Activated CD4-positive, alpha-beta T cell treated with anti-CD3 and anti-CD28 coated beads for 36 hours (primary cell): ENCODE measurements at regions not wholly inside any gene's neighbourhood (a gene's known extent, or its start where the extent isn't known, plus 50 kb on each side); places are given as distances from the start of the nearest gene placed in this dataset.

Source experiments
- ATAC-seq: fragments of 200-7000 bp; cut with Tn5 transposase; one replicate; pipeline ENCODE4 v1.10.0; 2021; ENCODE audit warnings: mild to moderate bottlenecking, moderate library complexity
- CTCF ChIA-PET: fragments of 350-600 bp; sonication (Branson Sonifier 250); formaldehyde crosslinking; loops from one replicate; lab custom pipeline; 2021; ENCODE audit warnings: antibody characterized with exemption; lab: Charles Lee
- POLR2A ChIA-PET: fragments of 350-600 bp; sonication (Branson Sonifier 250); formaldehyde crosslinking; loops from one replicate; lab custom pipeline; 2021; ENCODE audit warnings: antibody characterized with exemption, inconsistent platforms; lab: Charles Lee
- DNase-seq: peaks from one replicate; pipeline ENCODE4 v3.0.0-alpha.2; 2020
- H3K27ac Mint-ChIP-seq: one replicate; pipeline ENCODE4 v1.8.0; 2021; ENCODE audit warnings: mixed read lengths
- H3K27me3 Mint-ChIP-seq: one replicate; pipeline ENCODE4 v1.8.0; 2021; ENCODE audit warnings: mixed read lengths
- H3K36me3 Mint-ChIP-seq: one replicate; pipeline ENCODE4 v1.8.0; 2021; ENCODE audit warnings: low read depth, mixed read lengths
- H3K4me1 Mint-ChIP-seq: one replicate; pipeline ENCODE4 v1.8.0; 2021; ENCODE audit warnings: mixed read lengths
- H3K4me3 Mint-ChIP-seq: one replicate; pipeline ENCODE4 v1.8.0; 2021; ENCODE audit warnings: mild to moderate bottlenecking, moderate library complexity, mixed read lengths
- H3K9me3 Mint-ChIP-seq: one replicate; pipeline ENCODE4 v1.8.0; 2021; ENCODE audit warnings: low read depth, mixed read lengths
- intact Hi-C, 2 experiments: fragments of 100-400 bp; cut with DNase I in 1 of 2; cut with micrococcal nuclease in 1 of 2; formaldehyde crosslinking; loops; one replicate each; pipeline versions ENCODE4 v1.14.2 to v1.15.1; 2022 to 2024; cut with DNase I, micrococcal nuclease

DNA sequence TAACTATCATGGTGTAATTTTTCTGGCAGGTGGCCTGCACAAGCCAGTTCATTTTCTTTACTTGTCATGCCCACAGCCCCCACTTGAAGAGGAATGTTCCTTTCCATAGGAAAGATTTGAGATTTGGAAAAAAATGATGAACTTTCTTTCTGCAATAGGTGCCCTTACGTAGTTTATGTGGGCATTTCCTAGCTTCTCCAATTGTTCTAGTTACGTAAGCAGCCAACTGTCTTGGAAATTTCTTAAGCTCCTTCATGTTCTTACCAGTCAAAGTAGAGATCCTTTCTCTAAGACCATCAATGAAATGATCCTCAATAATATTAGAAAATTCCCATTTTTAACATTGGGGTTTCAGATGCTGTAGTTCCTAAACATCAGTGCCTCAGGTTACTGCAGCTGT lies 109.5 kb upstream of the F3 start:
- peaks cover 6% of the 10 kb centered on the region for H3K27me3 Mint-ChIP-seq
- no peak overlapping the region for H3K27ac Mint-ChIP-seq
- no peaks in the 10 kb centered on the region for H3K9me3 Mint-ChIP-seq
- DNase-seq, result no peak
- ChIA-PET CTCF (no interaction called here), POLR2A (no interaction called here)
- H3K4me3 Mint-ChIP-seq, result no peak overlapping the region
- no peak for ATAC-seq
- H3K36me3 Mint-ChIP-seq, result no peaks in the 10 kb centered on the region
- intact Hi-C loops, result no loop called here
- no peaks in the 10 kb centered on the region for H3K4me1 Mint-ChIP-seq

DNA sequence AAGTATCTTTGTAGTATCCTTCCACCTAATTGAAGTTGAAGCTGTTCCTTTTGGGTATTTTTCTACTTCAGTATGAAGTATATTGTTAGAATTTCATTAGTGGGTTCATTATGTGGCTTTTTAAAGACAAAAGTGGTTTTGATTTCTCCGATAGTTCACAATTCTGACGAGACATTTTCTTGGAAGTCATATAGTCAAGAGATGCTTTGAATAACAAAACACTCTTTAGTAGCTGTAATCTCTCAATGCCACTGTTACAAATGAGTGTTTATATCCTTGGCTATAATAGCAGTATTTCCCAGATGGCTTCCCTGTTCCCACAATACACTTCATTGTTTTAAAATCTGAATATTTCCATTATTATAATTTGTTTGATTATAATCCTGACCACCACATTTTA lies 108.7 kb upstream of the F3 start:
- Mint-ChIP-seq H3K27me3 (peaks cover 6% of the 10 kb centered on the region), H3K27ac (no peak overlapping the region), H3K36me3 (no peaks in the 10 kb centered on the region), H3K4me3 (no peak overlapping the region), H3K9me3 (no peaks in the 10 kb centered on the region), H3K4me1 (no peaks in the 10 kb centered on the region)
- ATAC-seq, result no peak
- intact Hi-C loops, result no loop called here
- no peak for DNase-seq
- ChIA-PET POLR2A (no interaction called here), CTCF (no interaction called here)

DNA sequence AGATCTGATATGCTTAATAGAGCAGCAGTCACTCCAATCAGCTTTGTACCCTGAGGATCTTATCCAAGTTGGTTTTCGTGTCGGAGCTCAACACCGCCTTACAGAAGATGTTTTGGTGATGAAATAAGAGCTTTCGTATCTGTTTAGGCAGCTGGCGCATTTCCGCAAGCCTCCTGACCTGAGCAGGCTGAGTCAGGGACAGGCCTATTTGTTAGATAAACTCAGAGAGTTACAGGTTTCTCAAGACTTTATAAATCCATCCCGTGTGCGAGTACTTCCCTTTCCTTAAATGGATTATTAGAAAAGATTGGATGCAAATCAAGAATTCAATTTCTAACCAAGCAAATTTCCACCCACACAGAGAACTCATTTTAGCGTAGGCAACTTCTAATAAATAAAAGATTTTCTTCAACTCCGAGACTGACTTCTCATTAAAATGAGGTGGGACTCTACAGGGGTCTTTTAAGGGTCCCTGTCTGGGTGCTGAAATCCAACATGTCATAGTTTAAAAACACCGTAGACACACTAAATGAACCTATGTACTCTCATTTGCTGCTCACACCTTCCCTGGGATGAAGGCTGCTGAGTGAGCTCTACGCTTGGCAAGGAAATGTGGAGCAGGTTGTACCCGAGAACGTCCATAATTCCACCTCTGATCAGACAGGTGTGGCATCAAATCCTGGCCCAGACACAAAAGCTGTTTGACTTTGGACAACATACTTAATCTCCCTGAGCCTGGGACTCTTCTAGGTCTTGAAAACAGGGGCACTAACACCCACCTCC lies 106.9 kb upstream of the F3 start:
- DNase-seq (no peak), ATAC-seq (no peak)
- ChIA-PET CTCF (no interaction called here), POLR2A (no interaction called here)
- intact Hi-C loops, result no loop called here
- H3K27ac Mint-ChIP-seq, result no peak overlapping the region
- no peaks in the 10 kb centered on the region for H3K4me1 Mint-ChIP-seq
- no peaks in the 10 kb centered on the region for H3K9me3 Mint-ChIP-seq
- peaks cover 6% of the 10 kb centered on the region for H3K27me3 Mint-ChIP-seq
- H3K36me3 Mint-ChIP-seq, result no peaks in the 10 kb centered on the region
- H3K4me3 Mint-ChIP-seq, result no peak overlapping the region

GRCh38 chr1:94646786-94647555 lies 105.4 kb upstream of the F3 start:
- H3K27me3 Mint-ChIP-seq, result peaks cover 6% of the 10 kb centered on the region
- no peaks in the 10 kb centered on the region for H3K36me3 Mint-ChIP-seq
- no peak overlapping the region for H3K4me3 Mint-ChIP-seq
- intact Hi-C loops, result no loop called here
- DNase-seq, result no peak
- no peaks in the 10 kb centered on the region for H3K4me1 Mint-ChIP-seq
- H3K9me3 Mint-ChIP-seq, result no peaks in the 10 kb centered on the region
- no peak overlapping the region for H3K27ac Mint-ChIP-seq
- POLR2A ChIA-PET, result no interaction called here
- no peak for ATAC-seq
- CTCF ChIA-PET, result interaction anchor here (0.6 kb wide), 1 partner anchor 133 kb away, joined by 3 read pairs; no protein-coding TSS in a partner anchor

DNA sequence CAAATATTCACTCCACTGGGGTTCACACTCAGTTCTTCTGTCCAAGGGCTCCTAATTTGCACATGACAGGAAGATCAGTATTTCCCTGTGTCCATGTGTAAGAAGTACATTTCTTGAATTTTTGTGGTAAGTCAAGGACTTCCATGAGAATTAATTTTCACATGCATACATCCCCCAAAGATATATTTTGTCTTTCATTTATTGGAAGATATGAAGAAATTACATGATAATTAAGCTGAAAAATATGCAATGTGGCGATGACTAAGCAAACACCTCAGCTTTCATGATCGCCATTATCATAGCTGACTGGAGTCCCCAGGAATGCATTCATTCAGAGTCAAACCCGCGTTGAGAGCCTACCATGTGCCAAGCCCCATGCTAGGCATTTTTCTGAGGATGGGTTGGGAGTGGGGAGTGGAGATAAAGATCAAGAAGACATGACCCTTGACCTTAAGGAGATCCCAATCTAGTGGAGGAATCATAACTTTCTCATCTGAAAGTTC lies 104.6 kb upstream of the F3 start:
- ATAC-seq (no peak), DNase-seq (no peak)
- POLR2A ChIA-PET, result no interaction called here
- no peaks in the 10 kb centered on the region for H3K9me3 Mint-ChIP-seq
- H3K4me1 Mint-ChIP-seq, result no peaks in the 10 kb centered on the region
- intact Hi-C loops, result no loop called here
- no peak overlapping the region for H3K27ac Mint-ChIP-seq
- peaks cover 3% of the 10 kb centered on the region for H3K27me3 Mint-ChIP-seq
- CTCF ChIA-PET, result interaction anchor here (0.6 kb wide), 1 partner anchor 132 kb away, joined by 3 read pairs; no protein-coding TSS in a partner anchor
- no peaks in the 10 kb centered on the region for H3K36me3 Mint-ChIP-seq
- H3K4me3 Mint-ChIP-seq, result no peak overlapping the region

DNA sequence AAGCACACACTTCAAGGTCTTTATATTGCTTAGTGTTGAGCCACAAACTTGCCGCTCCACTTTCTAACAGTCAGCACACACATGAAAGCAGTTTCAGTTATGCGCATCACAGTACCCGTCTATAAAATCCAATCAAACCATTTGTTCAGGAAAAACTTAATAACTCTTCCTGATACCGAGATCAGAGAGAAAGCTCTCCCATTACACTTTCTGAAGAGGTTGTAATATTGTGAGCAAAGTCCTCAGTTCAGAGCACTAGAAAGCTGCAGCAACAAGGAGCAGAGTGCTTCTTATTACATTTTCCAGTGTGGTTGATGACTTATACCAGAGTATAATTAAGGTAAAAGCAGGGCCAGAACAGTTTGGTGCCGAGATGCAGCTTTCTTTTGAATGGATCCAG lies 102.8 kb upstream of the F3 start:
- intact Hi-C loops, result no loop called here
- no peaks in the 10 kb centered on the region for H3K9me3 Mint-ChIP-seq
- ChIA-PET CTCF (no interaction called here), POLR2A (interaction anchor here (0.6 kb wide), 1 partner anchor 26 kb away, joined by 3 read pairs; no protein-coding TSS in a partner anchor)
- no peaks in the 10 kb centered on the region for H3K4me1 Mint-ChIP-seq
- H3K36me3 Mint-ChIP-seq, result no peaks in the 10 kb centered on the region
- no peak for ATAC-seq
- DNase-seq, result no peak
- H3K4me3 Mint-ChIP-seq, result no peak overlapping the region
- peaks cover 3% of the 10 kb centered on the region for H3K27me3 Mint-ChIP-seq
- H3K27ac Mint-ChIP-seq, result no peak overlapping the region

DNA sequence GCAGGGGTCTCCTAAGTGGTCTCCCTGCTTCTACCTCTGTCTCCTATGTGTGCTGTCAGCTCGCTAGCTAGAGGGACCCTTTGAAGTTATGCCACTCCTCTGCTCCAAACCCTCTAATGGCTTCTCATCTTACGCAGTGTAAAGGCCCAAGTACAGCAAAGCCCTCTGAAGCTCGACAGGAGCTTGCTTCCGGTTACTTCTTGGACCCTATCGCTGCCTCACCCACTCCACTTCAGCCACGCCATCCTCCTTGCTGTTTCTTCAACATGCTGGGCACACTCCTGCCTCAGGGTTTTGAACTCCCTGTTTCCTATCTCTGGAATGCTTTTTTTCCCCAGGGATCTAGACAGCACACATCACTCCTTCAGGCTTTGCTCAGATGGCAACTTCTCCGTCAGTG lies 102.3 kb upstream of the F3 start:
- Mint-ChIP-seq H3K36me3 (no peaks in the 10 kb centered on the region), H3K27ac (no peak overlapping the region), H3K9me3 (no peaks in the 10 kb centered on the region), H3K4me3 (no peak overlapping the region), H3K4me1 (no peaks in the 10 kb centered on the region), H3K27me3 (peaks cover 3% of the 10 kb centered on the region)
- intact Hi-C loops, result no loop called here
- ChIA-PET POLR2A (no interaction called here), CTCF (no interaction called here)
- no peak for DNase-seq
- ATAC-seq, result no peak

DNA sequence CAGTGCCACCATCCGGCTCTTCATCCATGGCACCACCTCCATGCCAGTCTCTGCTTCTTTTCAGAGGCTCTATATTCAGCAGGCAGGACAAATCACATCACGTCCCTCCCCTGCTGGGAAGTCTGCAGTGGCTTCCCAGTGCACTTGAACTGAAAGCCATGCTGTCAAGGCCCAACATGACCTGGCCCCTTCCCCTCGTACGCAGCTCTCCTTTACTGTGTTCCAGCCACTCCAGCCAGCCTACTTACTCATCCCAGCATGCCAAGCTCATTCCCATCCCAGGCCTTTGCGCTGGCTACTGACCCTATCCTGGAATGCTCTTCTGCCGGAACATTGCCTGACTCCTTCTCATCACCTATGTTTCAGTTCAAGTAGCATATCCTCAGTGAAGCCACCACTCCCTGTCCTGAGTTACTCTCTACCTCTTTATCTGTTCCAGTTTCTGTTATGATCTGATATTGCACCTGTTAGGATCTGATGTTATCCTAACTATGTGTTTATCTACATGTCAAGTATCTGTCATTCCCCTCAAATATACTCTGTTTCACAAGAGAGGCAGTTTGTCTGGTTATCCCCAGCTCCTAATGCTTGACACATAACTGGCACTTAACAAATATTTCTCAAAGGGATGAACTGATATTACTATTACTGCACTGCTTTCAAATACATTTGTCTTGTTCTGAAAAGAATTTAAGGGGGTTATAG lies 101.2 kb upstream of the F3 start:
- no peak for ATAC-seq
- POLR2A ChIA-PET, result no interaction called here
- CTCF ChIA-PET, result no interaction called here
- no peaks in the 10 kb centered on the region for H3K36me3 Mint-ChIP-seq
- H3K9me3 Mint-ChIP-seq, result no peaks in the 10 kb centered on the region
- no peak overlapping the region for H3K27ac Mint-ChIP-seq
- no peak overlapping the region for H3K4me3 Mint-ChIP-seq
- H3K4me1 Mint-ChIP-seq, result no peaks in the 10 kb centered on the region
- intact Hi-C loops, result no loop called here
- H3K27me3 Mint-ChIP-seq, result peaks cover 3% of the 10 kb centered on the region
- no peak for DNase-seq

- H3K4me1 Mint-ChIP-seq, result no peaks in the 10 kb centered on the region
- no peak for DNase-seq
- ChIA-PET CTCF (no interaction called here), POLR2A (no interaction called here)
- no peaks in the 10 kb centered on the region for H3K36me3 Mint-ChIP-seq
- no peak overlapping the region for H3K27ac Mint-ChIP-seq
- ATAC-seq, result no peak
- no peaks in the 10 kb centered on the region for H3K9me3 Mint-ChIP-seq
- peaks cover 3% of the 10 kb centered on the region for H3K27me3 Mint-ChIP-seq
- intact Hi-C loops, result no loop called here
- H3K4me3 Mint-ChIP-seq, result no peak overlapping the region
Measured at GRCh38 chr1:94641990-94642389, 100.4 kb upstream of the F3 start.

DNA sequence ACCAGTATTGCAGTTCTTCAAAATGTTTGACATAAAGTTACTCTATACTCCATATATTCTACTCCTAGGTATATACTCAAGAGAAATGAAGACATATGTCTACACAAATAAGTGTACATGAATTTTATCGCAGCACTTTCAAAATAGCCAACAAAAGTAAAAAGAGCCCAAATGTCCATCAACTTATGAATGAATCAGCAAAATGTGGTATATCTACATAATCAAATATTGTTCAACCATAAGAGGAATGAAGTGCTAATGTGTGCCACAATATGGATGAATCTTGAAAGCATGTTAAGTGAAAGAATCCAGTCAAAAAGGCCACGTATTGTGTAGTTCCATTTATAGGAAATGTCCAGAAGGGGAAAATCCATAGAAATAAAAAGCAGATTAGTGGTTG lies 98.6 kb upstream of the F3 start:
- POLR2A ChIA-PET, result no interaction called here
- Mint-ChIP-seq H3K27ac (no peak overlapping the region), H3K4me1 (no peaks in the 10 kb centered on the region), H3K36me3 (no peaks in the 10 kb centered on the region), H3K4me3 (no peak overlapping the region), H3K9me3 (no peaks in the 10 kb centered on the region), H3K27me3 (no peaks in the 10 kb centered on the region)
- CTCF ChIA-PET, result no interaction called here
- ATAC-seq, result no peak
- intact Hi-C loops, result no loop called here
- DNase-seq, result no peak

- H3K27ac Mint-ChIP-seq, result no peak overlapping the region
- ATAC-seq (no peak), DNase-seq (no peak)
- no peaks in the 10 kb centered on the region for H3K4me1 Mint-ChIP-seq
- POLR2A ChIA-PET, result no interaction called here
- H3K36me3 Mint-ChIP-seq, result no peaks in the 10 kb centered on the region
- H3K4me3 Mint-ChIP-seq, result no peak overlapping the region
- H3K27me3 Mint-ChIP-seq, result peaks cover 5% of the 10 kb centered on the region
- CTCF ChIA-PET, result no interaction called here
- H3K9me3 Mint-ChIP-seq, result no peaks in the 10 kb centered on the region
- intact Hi-C loops, result no loop called here
Measured at GRCh38 chr1:94637121-94637520, 95.6 kb upstream of the F3 start.
